Bronchial epithelial cell (primary cell): ENCODE measurements at regions not wholly inside any gene's neighbourhood (a gene's known extent, or its start where the extent isn't known, plus 50 kb on each side); places are given as distances from the start of the nearest gene placed in this dataset.

Source experiments
- DNase-seq: peaks from one replicate; pipeline ENCODE4 v3.0.0-alpha.2; 2010; ENCODE audit warnings: low read depth
- FAIRE-seq: peaks from 2 replicates; lab custom pipeline; 2011; peaks lifted over from hg19 to GRCh38; lab: Jason Lieb, UNC
- H3K27me3 ChIP-seq: 2 replicates; pipeline ENCODE4 v1.5.1; 2011; ENCODE audit warnings: low read length; ENCODE audit not compliant: control insufficient read depth, insufficient read depth
- H3K36me3 ChIP-seq: 2 replicates; pipeline ENCODE4 v1.5.1; 2011; ENCODE audit warnings: low read length; ENCODE audit not compliant: control insufficient read depth, insufficient read depth
- H3K4me3 ChIP-seq: 2 replicates; pipeline ENCODE4 v1.5.1; 2011; ENCODE audit warnings: mild to moderate bottlenecking, low read depth, low read length, control low read depth
- TF ChIP-seq, protein P1 (sequence below): IDR thresholded peaks from 2 replicates; pipeline ENCODE4 v1.5.1; 2011; ENCODE audit warnings: mild to moderate bottlenecking, moderate library complexity, low read length, control low read depth, inconsistent platforms; ENCODE audit not compliant: insufficient read depth, severe bottlenecking

DNA sequence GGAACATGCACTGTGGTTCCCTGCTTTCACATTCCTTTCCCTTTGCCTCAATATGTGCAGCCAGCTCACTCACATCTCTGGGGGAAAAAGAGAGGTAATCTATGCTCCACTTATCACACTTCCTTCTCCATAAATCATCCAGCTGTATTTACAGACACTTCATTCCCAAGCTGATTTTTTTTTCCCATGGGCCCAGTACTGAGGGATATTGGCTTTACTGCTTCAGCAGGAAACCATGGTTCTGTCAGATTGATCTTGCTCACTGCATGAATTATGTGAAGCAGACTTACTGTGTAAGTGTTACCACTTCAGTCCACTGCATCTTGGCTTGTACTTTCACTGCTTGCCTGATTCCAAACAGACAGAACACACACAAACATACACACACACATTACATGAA is 555.6 kb downstream of the CCER1 start:
- DNase-seq (no peak), FAIRE-seq (no peak)
- TF ChIP-seq, protein P1, sequence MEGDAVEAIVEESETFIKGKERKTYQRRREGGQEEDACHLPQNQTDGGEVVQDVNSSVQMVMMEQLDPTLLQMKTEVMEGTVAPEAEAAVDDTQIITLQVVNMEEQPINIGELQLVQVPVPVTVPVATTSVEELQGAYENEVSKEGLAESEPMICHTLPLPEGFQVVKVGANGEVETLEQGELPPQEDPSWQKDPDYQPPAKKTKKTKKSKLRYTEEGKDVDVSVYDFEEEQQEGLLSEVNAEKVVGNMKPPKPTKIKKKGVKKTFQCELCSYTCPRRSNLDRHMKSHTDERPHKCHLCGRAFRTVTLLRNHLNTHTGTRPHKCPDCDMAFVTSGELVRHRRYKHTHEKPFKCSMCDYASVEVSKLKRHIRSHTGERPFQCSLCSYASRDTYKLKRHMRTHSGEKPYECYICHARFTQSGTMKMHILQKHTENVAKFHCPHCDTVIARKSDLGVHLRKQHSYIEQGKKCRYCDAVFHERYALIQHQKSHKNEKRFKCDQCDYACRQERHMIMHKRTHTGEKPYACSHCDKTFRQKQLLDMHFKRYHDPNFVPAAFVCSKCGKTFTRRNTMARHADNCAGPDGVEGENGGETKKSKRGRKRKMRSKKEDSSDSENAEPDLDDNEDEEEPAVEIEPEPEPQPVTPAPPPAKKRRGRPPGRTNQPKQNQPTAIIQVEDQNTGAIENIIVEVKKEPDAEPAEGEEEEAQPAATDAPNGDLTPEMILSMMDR: no peak
- no peaks in the 10 kb centered on the region for H3K27me3 ChIP-seq
- no peaks in the 10 kb centered on the region for H3K36me3 ChIP-seq
- H3K4me3 ChIP-seq: no peak overlapping the region

DNA sequence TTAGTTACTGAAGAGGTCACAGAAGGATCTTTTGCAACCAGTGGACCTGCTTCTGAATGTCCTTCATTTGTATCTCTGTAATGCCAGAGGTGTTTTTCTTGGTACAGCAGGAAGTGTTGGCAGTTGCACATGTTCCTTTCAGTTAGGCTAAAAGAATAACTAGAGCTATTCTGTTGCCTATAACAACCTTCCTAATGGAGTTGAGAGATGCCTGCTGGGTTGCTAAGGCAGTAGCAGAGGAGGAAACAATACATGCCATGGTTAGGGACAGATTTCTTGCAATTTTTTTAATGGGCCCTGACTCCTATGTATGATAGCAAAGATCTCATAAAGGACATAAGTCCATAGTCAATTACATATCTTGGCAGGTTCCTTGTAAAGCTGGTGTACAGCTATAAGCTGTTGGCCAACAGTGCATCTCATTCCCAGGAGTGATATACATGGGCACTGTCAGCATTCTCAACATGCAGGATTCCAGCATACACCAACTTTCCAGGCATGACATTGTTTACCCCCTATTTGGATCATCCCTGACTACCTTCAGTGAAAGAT is 556.6 kb downstream of the CCER1 start:
- no peak for DNase-seq
- FAIRE-seq: no peak
- no peak overlapping the region for H3K4me3 ChIP-seq
- no peaks in the 10 kb centered on the region for H3K27me3 ChIP-seq
- TF ChIP-seq, protein P1: no peak
- no peaks in the 10 kb centered on the region for H3K36me3 ChIP-seq

DNA sequence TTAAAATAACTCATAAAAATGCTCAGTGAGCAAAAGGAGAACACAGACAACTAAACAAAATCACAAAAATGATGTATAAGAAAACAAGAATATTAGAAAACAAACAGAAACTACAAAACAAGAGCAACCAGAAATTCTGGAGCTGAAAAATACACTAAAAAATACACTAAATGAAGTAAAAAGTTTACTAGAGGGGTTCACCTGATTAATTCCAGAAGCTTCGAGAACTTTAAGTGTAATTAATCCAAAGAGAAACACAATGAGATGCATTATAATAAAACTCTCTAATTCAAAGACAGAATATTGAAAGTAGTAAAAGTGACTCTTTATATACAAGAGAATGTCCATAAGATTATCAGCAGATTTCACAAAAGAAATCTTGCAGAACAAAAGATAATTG is 558.4 kb downstream of the CCER1 start:
- Histone ChIP-seq H3K4me3 (no peak overlapping the region), H3K36me3 (no peaks in the 10 kb centered on the region), H3K27me3 (no peaks in the 10 kb centered on the region)
- TF ChIP-seq, protein P1: no peak
- DNase-seq (no peak), FAIRE-seq (no peak)

DNA sequence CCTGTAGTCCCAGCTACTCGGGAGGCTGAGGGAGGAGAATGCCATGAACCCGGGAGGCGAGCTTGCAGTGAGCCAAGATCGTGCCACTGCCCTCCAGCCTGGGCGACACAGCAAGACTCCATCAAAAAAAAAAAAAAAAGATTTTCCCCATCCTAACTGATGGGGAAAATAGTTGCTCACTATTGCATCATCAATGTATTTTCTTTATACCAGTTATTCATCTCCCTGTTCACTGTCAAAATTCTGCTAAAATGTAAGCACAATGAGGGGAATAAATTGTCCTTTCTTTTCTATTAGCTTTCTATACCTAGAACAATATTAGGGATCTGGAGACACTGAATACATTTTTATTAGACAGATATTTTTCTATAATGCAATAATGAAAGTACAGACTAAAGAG is 561.3 kb downstream of the CCER1 start:
- no peak overlapping the region for H3K4me3 ChIP-seq
- no peaks in the 10 kb centered on the region for H3K36me3 ChIP-seq
- DNase-seq: no peak
- FAIRE-seq: no peak
- no peaks in the 10 kb centered on the region for H3K27me3 ChIP-seq
- TF ChIP-seq, protein P1: no peak

DNA sequence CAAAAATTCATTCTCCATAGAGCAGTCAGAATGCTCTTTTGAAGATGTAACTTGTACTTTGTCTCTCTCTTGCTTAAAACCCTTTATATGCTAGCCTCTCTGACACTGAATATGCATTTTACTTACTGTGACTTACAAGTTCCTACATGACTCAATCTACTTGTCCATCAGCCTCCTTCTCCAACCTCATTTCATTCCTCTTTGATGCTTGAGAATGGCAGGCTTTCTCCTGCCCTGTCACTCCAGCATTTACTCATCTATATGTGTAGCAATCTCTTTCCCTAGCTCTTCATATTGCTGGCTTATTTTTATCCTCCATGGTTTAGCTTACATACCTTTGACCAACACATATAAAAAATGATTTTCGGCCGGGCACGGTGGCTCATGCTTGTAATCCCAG is 561.9 kb downstream of the CCER1 start:
- H3K27me3 ChIP-seq: no peaks in the 10 kb centered on the region
- TF ChIP-seq, protein P1: no peak
- FAIRE-seq (peak; percentile 23), DNase-seq (peak; percentile 50)
- H3K4me3 ChIP-seq: no peak overlapping the region
- no peaks in the 10 kb centered on the region for H3K36me3 ChIP-seq

DNA sequence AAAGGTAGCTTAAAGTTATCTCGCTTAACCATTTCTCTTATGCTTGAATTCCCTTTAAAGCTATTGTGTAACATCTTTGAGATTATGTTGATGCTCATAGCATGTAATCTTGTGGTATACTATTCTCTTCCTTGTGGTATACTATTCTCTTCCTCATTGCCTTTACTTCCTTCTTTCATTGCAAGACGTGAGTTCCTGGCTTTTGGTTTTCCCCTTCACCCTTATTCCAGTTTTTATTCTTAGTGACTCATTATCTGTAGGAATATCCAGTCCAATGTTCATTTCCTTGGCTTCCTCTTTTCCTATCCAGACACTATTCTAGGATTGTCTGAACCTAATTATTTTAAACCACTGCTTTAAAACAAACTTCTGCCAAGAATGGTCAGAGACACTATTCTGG is 564.0 kb downstream of the CCER1 start:
- Histone ChIP-seq H3K27me3 (no peaks in the 10 kb centered on the region), H3K4me3 (no peak overlapping the region), H3K36me3 (no peaks in the 10 kb centered on the region)
- peak; percentile 17 for DNase-seq
- FAIRE-seq: no peak
- TF ChIP-seq, protein P1: no peak
